Tibial artery (tissue), 4 donors: ENCODE measurements at regions not wholly inside any gene's neighbourhood (a gene's known extent, or its start where the extent isn't known, plus 50 kb on each side); places are given as distances from the start of the nearest gene placed in this dataset.

ENCODE experiments used
- DNase-seq, 2 donors: peaks; one replicate each; pipeline ENCODE4 v3.0.0-alpha.2; 2019
- H3K27ac ChIP-seq, 2 donors: fragments of 200-600 bp; sonication (generic) in 1 of 2; 1 replicate in 1 of 2; 2 replicates in 1 of 2; pipeline ENCODE4 v1.5.1; 2018 to 2019; ENCODE audit warnings: mild to moderate bottlenecking in 1 of 2
- H3K27me3 ChIP-seq, 2 donors: fragments of 200-600 bp; sonication (generic) in 1 of 2; one replicate each; pipeline versions ENCODE4 v1.5.1 to v1.6.0; 2016 to 2019
- H3K36me3 ChIP-seq, 3 donors: fragments of 200-600 bp; sonication (generic) in 2 of 3; one replicate each; pipeline ENCODE4 v1.5.1; 2016 to 2019; ENCODE audit warnings: mild to moderate bottlenecking in 2 of 3
- H3K4me1 ChIP-seq, 4 donors: fragments of 200-600 bp; sonication (generic) in 2 of 4; 1 replicate in 3 of 4; 2 replicates in 1 of 4; pipeline ENCODE4 v1.5.1; 2016 to 2019
- H3K4me3 ChIP-seq, 2 donors: fragments of 200-600 bp; sonication (generic) in 1 of 2; 1 replicate in 1 of 2; 2 replicates in 1 of 2; pipeline ENCODE4 v1.5.1; 2018 to 2019; ENCODE audit warnings: mild to moderate bottlenecking in 2 of 2
- H3K9me3 ChIP-seq, 3 donors: fragments of 200-600 bp; sonication (generic) in 1 of 3; one replicate each; pipeline ENCODE4 v1.5.1; 2016 to 2019
- intact Hi-C: fragments of 100-400 bp; cut with DNase I; formaldehyde crosslinking; loops from one replicate; pipeline ENCODE4 v1.15.0; 2023; ENCODE audit warnings: low total_unique reads
- TF ChIP-seq, protein P1 (sequence below), 2 experiments: fragments of 200-600 bp in 1 of 2; fragments of 450-650 bp in 1 of 2; IDR thresholded peaks; one replicate each; pipeline ENCODE4 v1.5.1; 2017 to 2019; ENCODE audit warnings: antibody characterized with exemption in 2 of 2, mild to moderate bottlenecking in 1 of 2, moderate library complexity in 1 of 2

DNA sequence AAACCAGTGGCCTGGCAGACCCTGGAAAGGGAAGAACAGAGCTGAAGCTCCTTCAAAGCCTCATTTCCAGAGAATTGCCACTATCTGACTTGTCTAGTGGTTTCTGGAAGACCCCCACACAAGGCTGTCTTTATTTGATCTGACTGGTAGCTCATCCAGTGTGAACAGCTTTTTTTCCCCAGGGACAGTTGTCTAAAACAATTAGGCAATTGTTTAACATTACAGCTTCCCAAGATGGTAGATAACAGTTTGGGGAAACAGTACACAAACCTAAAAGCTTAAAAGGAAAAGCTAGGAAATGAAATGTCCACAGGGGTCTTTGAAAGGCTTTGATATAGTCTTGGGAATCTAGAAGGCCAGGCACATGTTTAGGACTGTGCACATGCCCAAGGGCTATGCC, 203.4 kb upstream of the CTBP2 start:
- Histone ChIP-seq H3K9me3 (peaks cover 0 to 15% (median 0%) of the 10 kb centered on the region in 3 donors), H3K4me3 (no peak overlapping the region), H3K4me1 (no peaks in the 10 kb centered on the region), H3K27me3 (peaks cover 0 to 2% of the 10 kb centered on the region in 2 donors), H3K36me3 (no peaks in the 10 kb centered on the region), H3K27ac (no peak overlapping the region)
- intact Hi-C loops, result no loop called here
- no peak for DNase-seq
- TF ChIP-seq, protein P1, sequence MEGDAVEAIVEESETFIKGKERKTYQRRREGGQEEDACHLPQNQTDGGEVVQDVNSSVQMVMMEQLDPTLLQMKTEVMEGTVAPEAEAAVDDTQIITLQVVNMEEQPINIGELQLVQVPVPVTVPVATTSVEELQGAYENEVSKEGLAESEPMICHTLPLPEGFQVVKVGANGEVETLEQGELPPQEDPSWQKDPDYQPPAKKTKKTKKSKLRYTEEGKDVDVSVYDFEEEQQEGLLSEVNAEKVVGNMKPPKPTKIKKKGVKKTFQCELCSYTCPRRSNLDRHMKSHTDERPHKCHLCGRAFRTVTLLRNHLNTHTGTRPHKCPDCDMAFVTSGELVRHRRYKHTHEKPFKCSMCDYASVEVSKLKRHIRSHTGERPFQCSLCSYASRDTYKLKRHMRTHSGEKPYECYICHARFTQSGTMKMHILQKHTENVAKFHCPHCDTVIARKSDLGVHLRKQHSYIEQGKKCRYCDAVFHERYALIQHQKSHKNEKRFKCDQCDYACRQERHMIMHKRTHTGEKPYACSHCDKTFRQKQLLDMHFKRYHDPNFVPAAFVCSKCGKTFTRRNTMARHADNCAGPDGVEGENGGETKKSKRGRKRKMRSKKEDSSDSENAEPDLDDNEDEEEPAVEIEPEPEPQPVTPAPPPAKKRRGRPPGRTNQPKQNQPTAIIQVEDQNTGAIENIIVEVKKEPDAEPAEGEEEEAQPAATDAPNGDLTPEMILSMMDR (IDR thresholded peaks at IDR 0.05), result no peak

DNA sequence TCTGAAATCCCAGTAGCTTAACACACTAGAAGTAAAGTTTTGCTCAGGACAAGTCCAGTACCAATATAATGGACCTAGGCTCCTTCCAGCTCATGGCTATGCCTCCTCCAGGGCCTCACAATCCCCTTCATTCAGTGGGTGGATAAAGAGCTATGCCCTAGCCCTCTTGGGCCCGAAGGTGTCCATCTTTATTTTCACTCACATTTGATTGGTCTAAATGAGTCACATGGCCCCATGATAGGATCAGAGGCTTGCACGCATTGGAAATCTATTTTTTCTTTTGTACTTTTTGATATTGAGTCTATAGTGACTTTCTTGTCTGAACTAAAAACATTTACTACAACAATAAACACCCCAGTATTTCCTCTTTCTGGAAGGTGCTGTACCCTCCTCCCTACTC, 202.6 kb upstream of the CTBP2 start:
- TF ChIP-seq, protein P1 (IDR thresholded peaks at IDR 0.05), result no peak
- Histone ChIP-seq H3K27ac (no peak overlapping the region), H3K36me3 (no peaks in the 10 kb centered on the region), H3K9me3 (peaks cover 0 to 15% (median 0%) of the 10 kb centered on the region in 3 donors), H3K4me3 (no peak overlapping the region), H3K4me1 (no peaks in the 10 kb centered on the region), H3K27me3 (peaks cover 0 to 2% of the 10 kb centered on the region in 2 donors)
- no peak for DNase-seq
- intact Hi-C loops, result no loop called here

DNA sequence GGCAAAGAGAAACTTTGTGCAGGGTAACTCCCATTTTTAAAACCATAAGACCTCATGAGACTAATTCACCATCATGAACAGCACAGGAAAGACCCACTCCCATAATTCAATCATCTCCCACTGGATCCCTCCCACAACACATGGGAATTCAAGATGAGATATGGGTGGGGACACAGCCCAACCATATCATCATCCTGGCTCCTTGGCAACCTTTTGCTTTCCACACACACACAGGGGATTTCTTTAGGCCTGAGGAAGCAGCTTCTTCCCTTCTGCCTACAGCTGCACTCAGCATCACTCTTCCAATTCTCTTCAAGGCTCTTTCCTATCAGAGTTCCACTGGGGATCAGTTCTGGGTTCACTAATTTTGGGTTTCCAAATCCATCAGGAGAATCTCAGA, 199.0 kb upstream of the CTBP2 start:
- H3K9me3 ChIP-seq, result peaks cover 0 to 6% (median 0%) of the 10 kb centered on the region in 3 donors
- intact Hi-C loops, result no loop called here
- H3K27me3 ChIP-seq, result peaks cover 0 to 2% of the 10 kb centered on the region in 2 donors
- TF ChIP-seq, protein P1 (IDR thresholded peaks at IDR 0.05), result no peak
- no peaks in the 10 kb centered on the region for H3K36me3 ChIP-seq
- DNase-seq, result no peak
- H3K4me3 ChIP-seq, result no peak overlapping the region
- H3K27ac ChIP-seq, result no peak overlapping the region
- no peaks in the 10 kb centered on the region for H3K4me1 ChIP-seq

DNA sequence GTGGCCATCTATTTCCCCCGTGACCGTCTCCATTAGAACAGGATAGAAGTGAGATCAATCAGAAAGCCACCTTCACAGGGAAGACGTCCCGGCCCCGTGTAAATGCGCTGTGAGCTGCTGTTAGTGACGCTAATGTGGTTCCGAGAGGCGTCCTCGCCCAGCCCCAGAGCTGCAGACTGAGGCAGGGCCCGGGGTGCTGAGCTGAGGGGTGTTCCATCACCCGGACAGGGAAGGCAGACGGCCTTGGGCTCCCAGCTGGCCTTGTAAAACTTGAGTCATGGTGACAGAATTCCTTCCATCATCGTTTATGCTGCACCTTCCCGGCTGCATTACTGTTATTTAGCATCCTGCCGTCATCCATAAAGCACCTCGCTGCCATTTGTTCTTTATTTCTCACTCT, 195.3 kb upstream of the CTBP2 start:
- TF ChIP-seq, protein P1 (IDR thresholded peaks at IDR 0.05), result no peak
- Histone ChIP-seq H3K4me1 (no peaks in the 10 kb centered on the region), H3K4me3 (no peak overlapping the region), H3K27me3 (no peaks in the 10 kb centered on the region), H3K9me3 (no peaks in the 10 kb centered on the region), H3K36me3 (no peaks in the 10 kb centered on the region), H3K27ac (no peak overlapping the region)
- no peak for DNase-seq
- intact Hi-C loops, result no loop called here

DNA sequence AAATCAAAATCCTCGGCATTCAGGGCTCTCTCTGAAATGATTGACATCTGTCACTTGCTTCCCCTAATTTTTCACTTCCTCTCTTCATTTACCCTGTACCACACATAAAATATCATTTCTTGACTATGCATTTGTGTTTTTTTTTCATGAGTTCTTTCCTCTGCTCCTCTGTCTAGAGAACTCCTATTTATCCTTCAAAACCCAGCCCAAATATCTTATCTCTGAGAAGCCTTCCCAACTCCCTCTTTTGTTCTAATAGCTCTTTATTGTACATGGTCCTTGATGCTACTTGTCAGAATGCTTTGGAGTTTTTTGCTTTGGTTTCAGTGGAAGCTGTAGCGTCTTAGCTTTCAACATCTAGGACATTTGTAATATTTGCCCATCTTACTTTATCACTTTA, 190.2 kb upstream of the CTBP2 start:
- TF ChIP-seq, protein P1 (IDR thresholded peaks at IDR 0.05), result no peak
- Histone ChIP-seq H3K27ac (no peak overlapping the region), H3K4me3 (no peak overlapping the region), H3K4me1 (no peaks in the 10 kb centered on the region), H3K9me3 (no peaks in the 10 kb centered on the region), H3K36me3 (no peaks in the 10 kb centered on the region), H3K27me3 (peaks cover 0 to 3% of the 10 kb centered on the region in 2 donors)
- DNase-seq, result no peak
- intact Hi-C loops, result no loop called here

DNA sequence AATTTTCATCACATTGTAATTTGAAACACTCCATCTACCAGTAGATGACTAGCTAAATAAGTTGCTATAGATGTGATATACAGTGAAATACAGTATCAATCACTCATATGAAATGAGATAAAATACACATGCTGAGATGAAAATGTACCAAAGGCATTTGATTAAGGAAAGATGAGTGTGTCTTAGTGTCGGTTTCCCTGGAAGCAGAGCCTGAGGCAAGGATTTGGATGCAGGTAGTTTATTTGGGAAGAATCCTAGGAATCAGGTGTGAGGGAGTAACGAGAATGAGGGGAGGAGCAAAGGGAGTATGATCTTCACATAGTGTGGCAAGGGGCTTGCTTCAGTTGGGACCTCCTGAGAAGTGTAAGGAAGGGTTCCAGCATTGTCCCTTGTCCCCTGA, 188.2 kb upstream of the CTBP2 start:
- H3K9me3 ChIP-seq, result no peaks in the 10 kb centered on the region
- H3K27ac ChIP-seq, result no peak overlapping the region
- no peaks in the 10 kb centered on the region for H3K36me3 ChIP-seq
- H3K27me3 ChIP-seq, result peaks cover 0 to 3% of the 10 kb centered on the region in 2 donors
- no peak for DNase-seq
- H3K4me3 ChIP-seq, result no peak overlapping the region
- intact Hi-C loops, result loop anchor here (10.0 kb wide), 1 partner anchor 354 kb away; no protein-coding TSS in a partner anchor
- TF ChIP-seq, protein P1 (IDR thresholded peaks at IDR 0.05), result no peak
- H3K4me1 ChIP-seq, result no peaks in the 10 kb centered on the region
